ENCODE measurements at regions not wholly inside any gene's neighbourhood (a gene's known extent, or its start where the extent isn't known, plus 50 kb on each side); places are given as distances from the start of the nearest gene placed in this dataset.
"Not testable (repeated sequence)": the region's sequence is repeated elsewhere in the genome, so short reads cannot be mapped to it uniquely, and the experiment has no call there.

DNA sequence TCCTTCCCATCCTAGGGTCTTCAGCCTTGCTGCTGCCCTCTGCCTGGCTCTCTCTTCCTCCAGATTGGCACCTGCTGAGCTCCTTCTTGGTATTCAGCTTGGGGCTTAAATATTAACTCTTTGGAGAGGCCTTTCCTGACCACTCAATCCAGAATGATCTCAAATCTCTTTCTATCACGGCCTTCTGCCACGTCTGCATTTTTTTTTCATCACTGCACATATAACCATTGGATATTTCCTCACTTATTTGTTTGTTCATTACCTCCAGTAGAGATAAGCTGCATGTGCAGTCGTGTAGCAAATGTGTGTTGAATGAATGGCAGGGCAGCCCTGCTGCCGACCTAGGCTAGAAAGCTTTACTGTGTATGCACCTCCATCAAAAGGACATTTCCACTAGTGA lies 51.6 kb upstream of the MPP7 start:
- ATAC-seq: no peak
- DNase-seq: no peak

- ATAC-seq (no peak), DNase-seq (no peak)
These were observed 52.5 kb upstream of the MPP7 start for GRCh38 chr10:28355376-28355775.

GRCh38 chr10:28359334-28359733 lies 56.5 kb upstream of the MPP7 start:
- ATAC-seq (no peak), DNase-seq (no peak)

DNA sequence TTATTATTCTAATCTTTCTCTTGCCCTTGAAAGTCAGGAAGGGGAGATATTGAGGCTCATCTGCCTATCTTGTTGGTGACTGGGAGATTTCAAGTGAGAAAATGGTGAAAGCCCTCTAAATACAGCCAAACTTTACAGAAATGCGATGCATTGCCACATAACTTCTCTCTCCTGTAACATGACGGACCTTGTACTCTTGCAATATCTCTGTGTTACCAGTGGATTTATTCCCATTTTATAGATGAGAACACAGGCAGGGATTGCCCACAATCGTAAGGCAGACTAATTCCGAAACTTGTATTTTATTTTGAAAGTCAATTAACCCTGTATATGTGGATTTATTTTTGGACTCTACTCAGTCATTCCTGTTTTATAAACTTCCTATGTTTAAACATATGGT lies 57.3 kb upstream of the MPP7 start:
- DNase-seq (no peak), ATAC-seq (no peak)

- ATAC-seq: no peak
- DNase-seq: no peak
These were observed 60.5 kb upstream of the MPP7 start for GRCh38 chr10:28363376-28363775.

DNA sequence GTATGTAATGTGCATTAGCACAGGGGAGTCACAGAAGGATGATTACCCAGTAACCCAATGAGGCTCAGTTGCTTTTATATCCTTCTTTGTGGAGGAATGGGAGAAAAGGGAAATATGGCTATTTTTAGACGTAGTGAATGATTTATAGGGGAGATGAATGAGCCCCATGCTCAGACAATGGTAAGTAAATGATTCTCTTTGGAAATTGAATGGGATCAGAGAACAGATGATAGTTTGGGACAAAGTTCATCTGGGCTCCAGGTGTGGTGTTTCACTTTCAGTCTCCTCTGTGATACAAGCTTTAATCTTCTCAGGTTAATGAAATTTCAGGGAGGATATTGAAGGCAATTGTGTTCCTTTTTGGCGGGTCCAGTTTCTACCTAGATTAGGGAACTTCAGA lies 63.0 kb upstream of the MPP7 start:
- ATAC-seq (no peak), DNase-seq (no peak)

DNA sequence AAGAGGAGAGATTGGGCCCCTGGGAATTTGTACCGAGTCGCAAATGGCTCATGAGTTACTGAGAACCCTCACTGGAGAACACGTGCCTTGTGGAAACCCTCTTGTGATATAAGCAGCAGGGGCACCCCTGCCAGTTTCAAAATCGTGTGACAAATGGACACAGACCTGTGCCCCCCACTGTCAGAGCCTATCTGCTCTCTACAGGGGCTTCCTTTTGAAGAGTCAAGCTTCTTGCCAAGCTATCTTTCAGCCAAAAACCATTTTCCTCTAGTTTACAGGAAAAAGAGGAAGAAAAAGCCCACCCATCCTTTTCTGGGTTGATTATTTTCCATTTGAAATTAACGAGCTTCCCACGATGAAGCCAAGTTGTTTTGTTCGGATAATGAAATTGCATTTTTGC lies 64.1 kb upstream of the MPP7 start:
- no peak for DNase-seq
- no peak for ATAC-seq

- no peak for DNase-seq
These were observed 64.5 kb upstream of the MPP7 start for GRCh38 chr10:28367413-28367812.

DNA sequence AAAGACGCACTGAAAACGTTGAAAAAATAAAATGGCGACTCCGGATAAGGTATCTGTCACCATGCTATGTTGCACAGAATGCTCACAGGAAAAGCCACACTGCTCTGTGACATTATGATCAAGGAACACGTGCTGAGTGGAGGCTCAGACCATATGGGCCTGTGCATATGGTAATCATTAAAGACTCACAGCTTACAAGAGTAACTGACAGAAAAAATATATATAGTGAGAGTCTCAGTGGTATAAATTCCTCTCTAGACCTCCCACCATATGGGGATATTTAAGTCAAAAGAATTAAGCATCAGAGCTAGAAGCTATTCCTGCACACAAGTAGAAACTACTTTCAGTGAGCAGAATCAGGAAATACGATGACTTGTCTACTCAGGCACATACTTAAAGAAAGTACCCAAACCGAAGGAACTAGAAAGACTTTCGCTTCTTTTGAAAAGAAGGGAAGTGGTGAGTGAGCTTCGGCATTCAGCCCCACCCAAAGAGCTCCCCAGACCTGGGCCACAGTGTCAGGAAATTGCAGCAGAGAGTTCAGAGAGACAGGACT lies 65.1 kb upstream of the MPP7 start:
- ATAC-seq: peak; percentile 94
- peak; percentile 56 for DNase-seq

More at GRCh38 chr10:28367413-28367812, 64.5 kb upstream of the MPP7 start:
- ATAC-seq: no peak

GRCh38 chr10:28370107-28370835 lies 67.4 kb upstream of the MPP7 start:
- DNase-seq: no peak
- no peak for ATAC-seq

DNA sequence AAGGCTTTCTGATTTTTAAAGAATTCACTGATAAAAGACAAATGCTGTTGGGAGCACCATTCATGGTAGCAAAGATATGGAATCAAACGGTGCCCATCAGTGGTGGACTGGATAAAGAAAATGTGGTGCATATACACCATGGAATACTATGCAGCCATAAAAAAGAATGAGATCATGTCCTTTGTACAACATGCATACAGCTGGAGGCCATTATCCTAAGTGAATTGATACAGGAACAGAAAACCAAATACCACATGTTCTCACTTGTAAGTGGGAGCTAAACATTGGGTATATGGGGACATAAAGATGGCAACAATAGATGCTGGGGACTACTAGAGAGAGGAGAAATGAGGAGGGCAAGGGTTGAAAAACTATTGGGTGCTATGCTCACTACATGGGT lies 68.8 kb upstream of the MPP7 start:
- not testable (repeated sequence) for DNase-seq, ATAC-seq

- DNase-seq (no peak), ATAC-seq (no peak)
These were observed 71.2 kb upstream of the MPP7 start for GRCh38 chr10:28374036-28374435.

GRCh38 chr10:28375399-28376354 lies 72.8 kb upstream of the MPP7 start:
- DNase-seq: no peak
- ATAC-seq: no peak

- ATAC-seq: no peak
- no peak for DNase-seq
These were observed 76.2 kb upstream of the MPP7 start for GRCh38 chr10:28378986-28379585.

DNA sequence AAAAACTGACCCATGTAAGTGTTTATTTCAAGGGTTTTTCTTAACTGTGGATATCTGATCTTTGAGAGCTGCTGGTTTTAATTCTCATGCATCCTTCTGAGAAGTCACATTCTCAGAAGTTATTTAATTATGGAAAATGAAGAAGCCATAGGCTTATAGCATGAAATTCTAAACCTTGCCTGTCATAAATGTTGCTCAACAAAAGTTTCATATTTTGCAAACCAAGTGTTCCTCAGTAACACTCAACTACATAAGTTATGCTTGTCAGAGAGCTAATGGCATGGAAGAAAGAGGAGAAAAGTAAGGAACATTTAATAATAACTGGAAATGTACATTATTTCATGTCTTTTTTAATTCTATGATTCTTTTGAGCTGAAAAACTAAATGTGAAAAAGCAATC lies 78.6 kb upstream of the MPP7 start:
- ATAC-seq: no peak
- no peak for DNase-seq

GRCh38 chr10:28381903-28382347 lies 79.1 kb upstream of the MPP7 start:
- ATAC-seq: peak; percentile 89

DNA sequence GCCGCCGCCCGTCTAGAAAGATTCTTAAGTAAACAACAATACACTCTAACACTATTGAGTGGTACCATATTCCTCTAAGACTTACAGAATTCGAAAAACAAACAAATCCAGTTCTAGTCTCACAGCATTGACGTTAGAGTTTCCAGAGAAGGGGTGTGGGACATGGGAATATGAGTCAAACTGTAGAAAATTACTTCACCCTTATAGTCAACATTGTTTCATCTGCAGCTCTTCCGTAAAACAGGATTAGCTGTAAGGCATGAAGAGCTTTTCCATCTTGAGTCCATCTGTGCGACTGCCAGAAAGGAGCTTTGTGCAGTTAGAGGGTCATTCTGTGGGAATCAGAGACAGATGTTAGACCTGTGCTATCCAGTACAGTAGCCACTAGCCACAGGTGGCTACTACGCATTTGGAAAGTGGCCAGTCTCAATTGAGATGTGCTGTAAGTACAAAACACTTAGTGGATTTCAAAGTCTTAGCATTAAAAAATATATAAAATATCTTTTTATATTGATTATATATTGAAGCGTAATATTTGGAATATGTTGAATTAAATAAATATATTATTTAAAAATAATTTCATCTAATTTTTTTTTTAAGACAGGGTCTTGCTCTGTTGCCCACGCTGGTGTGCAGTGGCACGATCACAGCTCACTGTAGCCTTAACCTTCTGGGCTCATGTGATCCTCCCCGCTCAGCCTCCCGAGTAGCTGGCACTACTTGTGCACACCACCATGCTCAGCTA lies 79.8 kb upstream of the MPP7 start:
- no peak for ATAC-seq

More at GRCh38 chr10:28381903-28382347, 79.1 kb upstream of the MPP7 start:
- DNase-seq: peak; percentile 86

GRCh38 chr10:28384557-28384956 lies 81.7 kb upstream of the MPP7 start:
- ATAC-seq (no peak), DNase-seq (no peak)

More for the DNA sequence above, 79.8 kb upstream of the MPP7 start:
- DNase-seq: no peak

DNA sequence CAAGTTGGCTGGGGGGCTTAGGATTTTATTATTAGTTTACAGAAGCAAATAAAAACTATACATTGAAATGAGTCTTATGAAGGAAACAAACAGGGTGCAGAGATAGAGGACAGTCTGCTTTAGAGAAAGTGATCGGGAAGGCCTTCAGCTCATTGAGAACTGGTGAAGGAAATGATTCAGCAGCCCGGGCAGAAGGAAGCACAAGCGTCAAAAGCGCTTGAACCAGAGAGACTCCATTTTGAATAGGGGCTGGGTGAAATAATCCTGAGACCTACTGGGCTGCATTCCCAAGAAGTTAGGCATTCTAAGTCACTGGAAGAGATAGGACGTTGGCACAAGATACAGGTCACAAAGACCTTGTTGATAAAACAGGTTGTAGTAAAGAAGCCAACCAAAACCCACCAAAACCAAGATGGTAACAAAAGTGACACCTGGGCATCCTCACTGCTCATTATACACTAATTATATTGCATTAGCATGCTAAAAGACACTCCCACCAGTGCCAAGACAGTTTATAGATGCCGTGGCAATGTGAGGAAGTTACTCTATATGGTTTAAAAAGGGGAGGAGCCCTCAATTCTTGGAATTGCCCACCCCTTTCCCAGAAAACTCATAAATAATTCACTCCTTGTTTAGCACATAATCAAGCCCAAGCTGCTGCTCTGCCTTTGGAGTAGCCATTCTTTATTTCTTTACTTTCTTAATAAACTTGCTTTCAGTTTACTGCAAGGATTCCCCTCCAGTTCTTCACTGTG lies 83.1 kb upstream of the MPP7 start:
- no peak for DNase-seq

GRCh38 chr10:28386503-28386868 lies 83.6 kb upstream of the MPP7 start:
- ATAC-seq: no peak
- DNase-seq: no peak

More for the DNA sequence above, 83.1 kb upstream of the MPP7 start:
- no peak for ATAC-seq

- ATAC-seq: no peak
- DNase-seq: no peak
These were observed 84.3 kb upstream of the MPP7 start for GRCh38 chr10:28387140-28387539.

All from stimulated activated naive CD8-positive, alpha-beta T cell treated with anti-CD3 and anti-CD28 coated beads, Interleukin-15, Interleukin-2, amounts not matched to agents 100 U/mL and 50 U/mL, for 24 hours (primary cell).